Large intestine (tissue), 3 donors: ENCODE measurements at regions not wholly inside any gene's neighbourhood (a gene's known extent, or its start where the extent isn't known, plus 50 kb on each side); places are given as distances from the start of the nearest gene placed in this dataset.
"Not testable (repeated sequence)": the region's sequence is repeated elsewhere in the genome, so short reads cannot be mapped to it uniquely, and the experiment has no call there.

Experiments used
- DNase-seq, 2 donors: peaks; one replicate each; pipeline versions ENCODE4 v3.0.0 to v3.0.0-alpha.2; 2013
- H3K27ac ChIP-seq: one replicate; pipeline ENCODE4 v1.5.1; 2013; ENCODE audit warnings: low read length
- H3K27me3 ChIP-seq: 2 replicates; pipeline ENCODE4 v1.6.1; 2013; ENCODE audit warnings: low read length; ENCODE audit not compliant: control insufficient read depth, insufficient read depth
- H3K36me3 ChIP-seq: 2 replicates; pipeline ENCODE4 v1.6.1; 2013; ENCODE audit warnings: low read length; ENCODE audit not compliant: control insufficient read depth, insufficient read depth
- H3K4me1 ChIP-seq: one replicate; pipeline ENCODE4 v1.6.1; 2013; ENCODE audit warnings: low read length; ENCODE audit not compliant: control insufficient read depth, insufficient read depth
- H3K4me3 ChIP-seq: one replicate; pipeline ENCODE4 v1.5.1; 2013; ENCODE audit warnings: low read length
- H3K9me3 ChIP-seq: one replicate; pipeline ENCODE4 v1.6.1; 2013; ENCODE audit warnings: mild to moderate bottlenecking, low read depth, low read length, moderate library complexity; ENCODE audit not compliant: control insufficient read depth
- WGBS: methylation state at CpG from one replicate; pipeline ENCODE4 v1.1.5; 2013; ENCODE audit warnings: low lambda C conversion rate; ENCODE audit not compliant: insufficient coverage; 5-methylcytosine and 5-hydroxymethylcytosine counted together

DNA sequence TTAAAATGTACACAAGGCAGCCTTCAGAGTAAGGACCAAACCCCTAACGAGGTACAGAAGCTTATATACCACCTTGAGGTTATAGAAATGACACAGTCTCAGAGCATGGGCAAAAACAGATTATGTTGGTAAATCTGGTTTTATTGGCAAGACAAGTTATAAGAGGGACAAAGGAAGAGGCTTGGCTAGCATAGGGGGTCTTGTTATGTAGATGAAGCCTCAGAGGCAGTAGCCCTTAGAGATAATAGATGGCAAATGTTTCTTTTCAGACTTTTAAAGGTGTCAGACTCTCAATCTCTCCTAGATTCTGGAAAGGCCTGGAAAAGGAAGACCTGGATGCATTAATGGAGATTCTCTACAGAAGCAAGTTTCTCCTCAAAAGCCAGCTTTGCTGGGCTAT, 123.3 kb upstream of the ATXN1 start:
- WGBS = no CpG with 5 or more reads among the region's 1 CpG
- Histone ChIP-seq H3K4me3 (no peak overlapping the region), H3K36me3 (no peaks in the 10 kb centered on the region), H3K27me3 (no peaks in the 10 kb centered on the region), H3K9me3 (no peaks in the 10 kb centered on the region), H3K4me1 (no peaks in the 10 kb centered on the region), H3K27ac (no peak overlapping the region)
- DNase-seq = no peak

DNA sequence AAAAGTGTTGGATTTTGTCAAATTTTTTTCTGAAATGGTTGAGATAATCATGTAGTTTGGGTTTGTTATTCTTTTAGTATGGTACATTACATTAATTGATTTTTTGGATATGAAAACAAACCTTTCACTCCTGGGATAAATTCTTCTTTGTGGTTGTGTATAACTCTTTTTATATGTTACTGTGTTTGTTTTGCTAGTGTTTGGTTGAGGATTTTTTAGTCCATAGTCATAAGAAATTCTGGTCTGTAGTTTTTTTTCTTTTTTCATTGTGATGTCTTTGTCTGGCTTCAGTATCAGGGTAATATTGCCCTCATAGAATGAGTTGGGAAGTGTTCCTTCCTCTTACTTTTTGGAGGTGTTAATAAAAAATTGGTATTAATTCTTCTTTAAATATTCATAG, 122.2 kb upstream of the ATXN1 start:
- H3K36me3 ChIP-seq = no peaks in the 10 kb centered on the region
- DNase-seq = no peak
- H3K4me1 ChIP-seq = no peaks in the 10 kb centered on the region
- H3K4me3 ChIP-seq = no peak overlapping the region
- H3K27ac ChIP-seq = no peak overlapping the region
- H3K27me3 ChIP-seq = no peaks in the 10 kb centered on the region
- no peaks in the 10 kb centered on the region for H3K9me3 ChIP-seq

DNA sequence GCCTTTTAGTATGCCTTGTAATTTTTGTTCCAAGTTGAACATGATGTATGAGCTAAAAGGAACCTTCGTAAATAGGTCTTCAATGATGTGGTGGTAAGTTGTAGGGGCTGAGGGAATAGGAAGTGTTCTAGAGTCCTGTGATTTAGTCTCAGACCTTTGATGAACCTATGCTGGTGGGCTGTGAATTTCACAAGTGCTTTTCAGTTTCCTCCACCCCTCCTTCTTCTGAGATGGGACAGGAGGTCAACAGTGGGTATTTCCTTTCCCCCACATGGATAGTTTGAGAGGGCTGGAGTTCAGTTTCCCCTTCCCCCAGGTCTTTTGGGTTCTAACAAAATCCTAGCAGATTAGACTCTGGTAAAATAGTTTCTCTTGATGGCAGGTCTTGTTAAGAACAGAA, 121.0 kb upstream of the ATXN1 start:
- Histone ChIP-seq H3K9me3 (no peaks in the 10 kb centered on the region), H3K4me1 (no peaks in the 10 kb centered on the region), H3K27me3 (no peaks in the 10 kb centered on the region), H3K36me3 (no peaks in the 10 kb centered on the region), H3K4me3 (no peak overlapping the region), H3K27ac (no peak overlapping the region)
- WGBS = no CpG with 5 or more reads among the region's 1 CpG
- no peak for DNase-seq

DNA sequence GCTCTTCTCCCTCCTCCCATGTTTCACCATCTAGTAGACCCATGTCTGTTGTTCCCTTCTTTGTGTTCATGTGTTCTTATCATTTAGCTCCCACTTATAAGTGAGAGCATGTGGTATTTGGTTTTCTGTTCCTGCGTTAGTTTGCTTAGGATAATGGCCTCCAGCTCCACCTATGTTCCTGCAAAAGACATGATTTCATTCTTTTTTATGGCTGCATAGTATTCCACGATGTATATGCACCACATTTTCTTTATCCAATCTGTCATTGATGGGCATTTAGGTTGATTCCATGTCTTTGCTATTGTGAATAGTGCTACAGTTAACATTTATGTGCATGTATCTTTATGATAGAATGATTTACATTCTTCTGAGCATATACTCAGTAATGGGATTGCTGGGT, 115.6 kb upstream of the ATXN1 start:
- H3K27ac ChIP-seq, H3K36me3 ChIP-seq, H3K4me3 ChIP-seq, H3K27me3 ChIP-seq, DNase-seq, H3K4me1 ChIP-seq, H3K9me3 ChIP-seq: not testable (repeated sequence)
- WGBS = 100% methylated on average over 1 of the region's 2 CpGs

DNA sequence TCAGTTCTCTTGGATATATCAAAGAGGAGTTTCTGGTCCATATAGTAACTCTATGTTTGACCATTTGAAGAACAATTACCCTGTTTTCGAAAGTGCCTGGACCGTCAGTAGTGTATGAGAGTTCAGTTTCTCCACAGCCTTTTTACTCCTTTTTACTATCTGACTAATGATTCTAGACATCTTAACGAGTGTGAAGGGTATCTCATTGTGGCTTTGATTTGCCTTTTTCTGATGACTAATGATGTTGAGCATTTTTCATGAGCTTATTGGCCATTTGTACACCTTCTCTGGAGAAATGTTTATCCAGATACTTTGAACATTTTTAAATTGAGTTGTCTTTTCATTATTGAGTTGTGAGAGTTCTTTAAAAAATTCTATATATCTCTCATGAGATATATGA, 114.9 kb upstream of the ATXN1 start:
- H3K36me3 ChIP-seq = no peaks in the 10 kb centered on the region
- H3K27ac ChIP-seq = no peak overlapping the region
- H3K27me3 ChIP-seq = peaks cover 10% of the 10 kb centered on the region
- no peaks in the 10 kb centered on the region for H3K4me1 ChIP-seq
- no peaks in the 10 kb centered on the region for H3K9me3 ChIP-seq
- DNase-seq = no peak
- WGBS = 100% methylated on average over 1 of the region's 3 CpGs
- H3K4me3 ChIP-seq = no peak overlapping the region

DNA sequence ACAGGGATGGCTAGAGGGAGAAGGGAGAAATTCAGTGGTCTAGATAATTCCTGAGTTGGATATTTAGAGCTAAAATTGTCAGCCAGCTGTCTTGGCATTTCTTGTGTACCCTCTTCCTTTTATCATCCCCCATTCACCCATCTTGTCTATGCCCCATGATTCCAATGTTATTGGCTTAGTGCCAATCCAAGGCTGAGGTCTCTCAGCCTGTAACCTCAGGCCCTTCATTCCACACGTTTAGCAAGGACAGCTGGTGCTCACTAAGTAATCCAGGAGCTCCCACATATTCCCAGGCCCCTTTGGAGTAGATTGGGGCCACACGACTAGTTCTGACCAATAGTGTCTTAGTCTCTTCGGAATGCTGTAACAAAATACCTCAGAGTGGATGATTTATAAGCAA, 112.4 kb upstream of the ATXN1 start:
- H3K27me3 ChIP-seq = peaks cover 12% of the 10 kb centered on the region
- WGBS = no CpG with 5 or more reads among the region's 3 CpGs
- H3K9me3 ChIP-seq = no peaks in the 10 kb centered on the region

DNA sequence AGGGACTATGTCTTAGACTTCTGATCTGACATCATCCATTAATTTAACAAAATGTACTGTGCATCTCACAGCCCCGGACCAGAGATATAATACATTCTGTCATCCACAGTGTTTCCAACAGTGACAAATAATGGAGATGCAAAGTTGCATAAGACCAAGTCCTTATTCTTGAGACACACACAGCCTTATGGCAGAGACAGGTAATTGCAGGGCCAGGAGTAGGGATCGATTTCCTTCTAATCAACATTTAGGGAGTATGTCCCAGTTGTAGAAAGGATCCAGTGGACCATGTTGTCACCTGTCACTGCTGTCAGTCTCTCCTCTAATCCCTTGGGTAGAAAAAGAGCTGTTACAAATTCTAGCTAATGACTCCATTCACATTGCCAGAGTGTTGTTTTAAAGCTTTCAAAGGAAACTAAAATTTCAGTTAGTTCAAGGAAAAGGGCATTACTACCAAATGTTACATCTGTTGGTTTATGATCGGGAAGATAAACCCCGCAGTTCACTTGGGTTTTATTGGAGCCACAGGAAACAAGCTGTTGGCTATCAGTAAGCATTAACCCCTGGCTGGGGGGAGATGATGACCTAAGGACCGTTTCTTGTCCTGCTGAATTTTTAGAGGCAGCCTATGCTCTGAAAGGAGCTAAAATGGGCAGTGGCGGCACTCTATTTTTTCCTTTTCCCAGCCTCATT, 111.4 kb upstream of the ATXN1 start:
- no peaks in the 10 kb centered on the region for H3K4me1 ChIP-seq
- no peaks in the 10 kb centered on the region for H3K9me3 ChIP-seq
- no peak overlapping the region for H3K27ac ChIP-seq
- peaks cover 12% of the 10 kb centered on the region for H3K27me3 ChIP-seq
- no peak for DNase-seq
- WGBS = 17% methylated on average over 1 of the region's 6 CpGs
- H3K36me3 ChIP-seq = no peaks in the 10 kb centered on the region
- no peak overlapping the region for H3K4me3 ChIP-seq

More for the DNA sequence above, 112.4 kb upstream of the ATXN1 start:
- DNase-seq = no peak
- Histone ChIP-seq H3K36me3 (no peaks in the 10 kb centered on the region), H3K4me3 (no peak overlapping the region), H3K4me1 (no peaks in the 10 kb centered on the region), H3K27ac (no peak overlapping the region)

DNA sequence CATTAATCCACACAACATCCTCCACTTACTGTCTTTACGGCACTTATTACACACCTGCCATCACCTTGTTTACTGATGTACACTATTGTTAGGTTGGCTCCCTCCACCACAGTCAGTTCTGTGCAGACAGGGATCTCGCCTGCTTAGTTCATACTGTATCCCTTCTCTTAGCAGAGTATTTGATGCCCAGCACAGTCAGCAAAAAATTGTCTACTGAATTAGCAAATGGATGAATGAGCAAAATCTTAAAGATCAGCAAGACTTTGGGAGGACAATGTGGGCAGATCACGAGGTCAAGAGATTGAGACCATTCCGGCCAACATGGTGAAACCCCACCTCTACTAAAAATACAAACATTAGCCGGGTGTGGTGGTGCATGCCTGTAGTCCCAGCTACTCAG, 109.8 kb upstream of the ATXN1 start:
- no peaks in the 10 kb centered on the region for H3K9me3 ChIP-seq
- H3K27ac ChIP-seq = no peak overlapping the region
- H3K36me3 ChIP-seq = no peaks in the 10 kb centered on the region
- no peak for DNase-seq
- H3K27me3 ChIP-seq = peaks cover 12% of the 10 kb centered on the region
- 100% methylated on average over 1 of the region's 5 CpGs for WGBS
- no peak overlapping the region for H3K4me3 ChIP-seq
- no peaks in the 10 kb centered on the region for H3K4me1 ChIP-seq

DNA sequence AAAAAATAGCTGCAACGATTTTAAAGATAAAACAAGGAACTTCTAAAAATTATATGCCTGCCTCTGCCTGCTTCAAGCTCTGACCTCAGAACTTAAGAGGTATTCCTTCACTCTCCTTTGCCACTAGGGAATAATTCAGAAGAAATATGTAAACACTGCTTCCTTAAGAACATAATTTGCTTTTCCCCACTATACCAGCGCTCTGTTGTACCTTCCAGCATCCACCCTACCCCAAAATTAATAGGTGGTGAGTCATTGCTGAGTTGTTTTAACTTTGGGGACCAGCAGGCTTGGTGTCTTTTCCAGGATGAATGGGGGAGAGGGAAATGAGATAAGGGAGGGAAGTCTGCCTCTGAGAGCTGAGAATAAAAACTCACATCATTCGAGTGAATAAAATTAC, 107.7 kb upstream of the ATXN1 start:
- no peaks in the 10 kb centered on the region for H3K9me3 ChIP-seq
- peaks cover 12% of the 10 kb centered on the region for H3K27me3 ChIP-seq
- 40% methylated on average over 1 of the region's 3 CpGs for WGBS
- H3K27ac ChIP-seq = no peak overlapping the region
- H3K36me3 ChIP-seq = no peaks in the 10 kb centered on the region
- H3K4me1 ChIP-seq = no peaks in the 10 kb centered on the region
- H3K4me3 ChIP-seq = no peak overlapping the region
- no peak for DNase-seq

DNA sequence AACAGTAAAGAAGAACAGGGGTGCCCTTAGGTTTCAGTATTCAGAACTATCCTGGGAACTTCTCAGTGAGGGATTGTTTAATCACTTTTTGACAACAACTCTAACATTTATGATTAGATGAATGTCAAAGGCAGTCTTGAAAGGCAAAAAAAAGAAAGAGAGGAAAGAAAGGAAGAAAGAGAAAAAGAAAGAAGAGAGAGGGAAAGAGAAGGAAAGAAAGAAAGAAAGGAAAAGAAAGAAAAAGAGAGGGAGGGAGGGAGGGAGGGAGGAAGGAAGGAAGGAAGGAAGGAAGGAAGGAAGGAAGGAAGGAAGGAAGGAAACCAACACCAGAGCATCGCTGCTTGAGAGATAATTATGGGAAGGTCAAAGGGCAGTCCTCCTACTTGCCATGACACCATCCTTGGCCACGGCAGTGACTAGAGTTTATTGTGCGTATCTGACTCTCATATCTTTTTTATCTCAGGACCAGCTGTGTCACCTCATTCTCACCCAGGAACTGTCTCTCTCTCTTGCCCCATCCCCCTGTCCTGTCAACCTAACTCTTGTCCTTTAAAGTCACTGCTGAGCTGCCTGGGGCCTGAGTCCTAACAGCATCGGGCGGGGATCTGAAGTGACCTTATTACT, 96.8 kb upstream of the ATXN1 start:
- DNase-seq = no peak
- no peak overlapping the region for H3K27ac ChIP-seq
- H3K36me3 ChIP-seq = no peaks in the 10 kb centered on the region
- H3K4me1 ChIP-seq = no peaks in the 10 kb centered on the region
- no peaks in the 10 kb centered on the region for H3K27me3 ChIP-seq
- no peak overlapping the region for H3K4me3 ChIP-seq
- no peaks in the 10 kb centered on the region for H3K9me3 ChIP-seq
- no CpG with 5 or more reads among the region's 5 CpGs for WGBS

DNA sequence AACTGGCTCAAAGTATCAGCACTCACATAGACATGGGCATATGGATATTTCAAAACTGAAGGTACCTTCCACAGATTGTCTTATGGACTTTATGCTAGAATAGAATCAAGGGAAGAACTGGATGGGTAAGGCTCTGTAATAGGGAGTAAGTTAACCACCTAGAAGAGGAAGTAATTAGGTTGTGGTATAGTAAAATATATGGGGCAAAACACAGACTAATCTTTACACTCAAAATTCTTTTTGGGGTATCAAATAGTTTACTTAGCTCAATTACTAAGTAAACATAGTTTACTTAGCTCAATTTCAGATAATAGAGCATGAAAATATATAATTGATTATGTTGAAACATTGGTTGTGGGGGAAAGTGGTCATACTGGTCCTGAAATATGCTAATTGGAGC, 94.2 kb upstream of the ATXN1 start:
- H3K4me1 ChIP-seq = no peaks in the 10 kb centered on the region
- DNase-seq = no peak
- no peak overlapping the region for H3K4me3 ChIP-seq
- H3K27ac ChIP-seq = no peak overlapping the region
- H3K9me3 ChIP-seq = no peaks in the 10 kb centered on the region
- H3K36me3 ChIP-seq = no peaks in the 10 kb centered on the region
- H3K27me3 ChIP-seq = no peaks in the 10 kb centered on the region
